ENCODE measurements at regions not wholly inside any gene's neighbourhood (a gene's known extent, or its start where the extent isn't known, plus 50 kb on each side); places are given as distances from the start of the nearest gene placed in this dataset.

DNA sequence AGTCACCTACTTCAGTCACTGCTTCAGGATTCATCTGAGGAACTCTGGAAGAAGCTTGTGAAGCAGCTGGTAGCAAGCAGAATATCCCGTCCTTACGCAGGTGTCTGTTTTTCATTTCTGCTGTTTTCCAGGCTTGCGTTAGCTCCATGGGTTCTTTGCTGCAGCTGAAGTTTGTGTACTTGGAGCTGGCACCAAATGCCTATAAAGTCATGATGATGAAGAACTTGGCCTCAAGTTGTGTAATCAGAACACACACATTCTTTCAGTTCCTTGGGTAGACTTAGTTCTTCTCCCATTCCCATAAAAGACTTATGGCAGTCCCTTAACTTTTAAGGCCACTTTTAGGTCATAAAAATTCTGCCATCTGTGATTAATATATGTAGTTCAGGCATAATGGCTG lies 116.7 kb downstream of the LRRC70 start:
- FAIRE-seq: no peak

DNA sequence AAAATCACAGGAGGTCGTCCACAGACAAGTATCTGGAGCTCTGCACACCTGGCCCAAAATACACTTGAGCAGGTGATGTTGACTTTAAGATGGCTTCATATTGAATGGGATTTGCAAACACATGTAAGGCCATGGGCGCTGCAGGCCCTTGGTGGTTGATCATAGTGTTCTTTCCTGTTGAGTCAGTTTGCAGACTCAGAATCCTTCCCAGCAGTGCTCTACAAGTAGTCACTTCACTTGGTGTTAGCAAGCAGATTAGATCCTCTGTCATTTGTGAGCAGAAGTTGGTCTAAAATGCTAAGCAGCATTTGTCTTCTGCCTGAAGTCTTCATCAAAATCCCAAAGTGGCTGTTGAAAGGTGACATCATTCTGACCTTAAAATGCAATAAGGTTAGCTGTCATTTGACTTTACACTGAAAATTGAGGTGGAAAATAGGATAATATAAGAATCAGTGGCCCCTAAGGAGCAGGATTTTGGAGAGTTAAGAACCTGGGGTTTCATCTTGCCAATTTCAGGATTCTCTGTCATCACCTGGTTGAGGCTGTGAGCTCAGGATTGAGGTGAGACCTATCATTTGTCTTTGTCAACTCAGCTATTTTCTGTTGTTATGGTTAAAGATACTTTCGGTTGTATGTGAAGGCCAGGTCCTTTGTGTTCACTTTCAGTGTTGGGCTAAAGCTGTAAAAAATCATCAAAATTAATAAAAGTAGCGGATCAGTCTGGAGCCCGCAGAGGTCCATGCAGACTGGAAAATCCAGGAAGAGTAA lies 114.5 kb downstream of the LRRC70 start:
- FAIRE-seq: no peak

DNA sequence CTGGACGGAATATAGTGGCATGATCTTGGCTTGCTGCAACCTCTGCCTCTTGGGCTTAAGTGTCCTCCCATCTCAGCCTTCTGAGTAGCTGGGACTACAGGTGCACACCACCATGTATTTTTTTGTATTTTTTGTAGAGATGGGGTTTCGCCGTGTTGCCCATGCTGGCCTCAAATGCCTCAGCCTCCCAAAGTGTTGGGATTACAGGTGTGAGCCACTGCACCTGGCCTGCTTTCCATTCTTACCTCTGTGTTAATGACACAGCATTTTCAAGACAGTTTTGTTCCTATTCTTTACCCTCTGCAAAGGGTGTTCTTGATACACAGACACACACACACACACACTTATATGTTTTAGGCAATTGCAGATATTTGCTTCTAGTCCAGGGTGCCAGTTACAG lies 113.3 kb downstream of the LRRC70 start:
- FAIRE-seq: no peak

DNA sequence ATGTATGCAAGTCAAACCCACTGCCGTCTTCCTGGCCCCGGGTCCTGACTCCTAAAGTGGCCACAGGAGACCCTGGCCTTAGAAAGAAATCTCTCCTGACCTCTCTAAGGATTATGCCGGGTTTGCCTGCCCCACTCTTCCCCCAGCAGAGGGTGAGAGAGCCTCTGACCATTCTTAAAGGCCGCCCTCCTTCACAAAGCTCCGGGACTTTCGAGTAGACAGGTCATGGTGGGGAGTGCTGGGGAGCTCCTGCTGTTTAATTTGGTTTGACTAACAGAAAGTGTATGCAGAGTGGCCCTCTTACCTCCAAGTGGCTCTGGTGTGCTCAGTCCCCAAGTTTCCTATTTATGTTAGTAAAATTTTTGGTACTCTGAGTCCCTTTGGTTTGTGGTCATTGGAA lies 111.8 kb downstream of the LRRC70 start:
- FAIRE-seq: no peak

DNA sequence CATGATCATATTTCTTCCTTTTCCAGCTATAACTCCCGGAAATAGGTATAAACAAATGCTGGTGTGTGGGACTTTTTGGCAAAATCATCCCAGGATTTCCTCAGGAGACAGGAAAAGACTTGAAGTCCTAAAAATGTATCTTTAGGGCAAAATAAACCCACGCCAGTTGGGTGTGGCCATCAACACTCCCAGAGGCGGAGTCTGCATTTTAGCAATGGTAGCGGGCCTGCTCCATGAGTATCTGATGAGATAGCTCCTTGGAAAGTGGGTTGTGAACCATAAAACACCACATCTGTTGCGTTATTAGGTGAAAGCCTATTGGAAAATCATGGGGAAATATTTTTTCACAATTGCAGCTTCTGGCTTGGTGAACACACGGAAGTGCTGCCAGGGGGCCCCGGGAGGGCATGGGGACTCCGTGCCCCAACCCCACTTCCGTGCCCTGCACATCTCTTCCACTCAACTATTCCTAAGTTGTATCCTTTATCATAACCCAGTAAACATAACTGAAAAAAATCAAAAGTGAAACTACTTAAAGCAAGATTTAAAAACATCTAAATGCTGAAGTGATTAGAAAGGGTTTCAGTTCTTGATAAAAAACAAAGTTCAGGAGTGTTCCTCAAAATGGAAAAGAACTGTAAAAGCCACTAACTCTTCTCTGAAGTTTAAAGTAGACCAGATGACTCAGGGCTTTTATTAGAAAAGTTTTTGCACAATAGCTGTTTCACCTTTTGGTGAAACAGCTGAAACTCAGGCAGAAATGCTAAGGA lies 111.2 kb downstream of the LRRC70 start:
- no peak for FAIRE-seq

DNA sequence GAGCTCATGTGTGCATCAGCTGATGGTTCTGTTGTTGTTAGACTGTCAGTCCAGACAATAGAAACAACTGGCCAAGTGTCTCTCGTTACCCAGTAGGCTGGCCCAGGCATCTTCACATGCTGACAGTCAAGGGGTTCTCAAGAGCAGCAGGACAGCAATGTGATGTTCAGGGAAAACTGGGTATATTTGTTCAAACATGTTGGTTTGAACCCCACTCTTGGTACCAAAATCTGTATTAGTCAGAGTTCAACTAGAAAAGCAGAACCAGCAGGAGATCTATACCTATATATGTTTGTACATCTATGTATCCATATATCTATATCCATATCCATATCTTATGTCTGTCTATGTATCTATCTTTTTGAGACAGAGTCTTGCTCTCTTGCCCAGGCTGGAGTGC lies 108.1 kb downstream of the LRRC70 start:
- no peak for FAIRE-seq

DNA sequence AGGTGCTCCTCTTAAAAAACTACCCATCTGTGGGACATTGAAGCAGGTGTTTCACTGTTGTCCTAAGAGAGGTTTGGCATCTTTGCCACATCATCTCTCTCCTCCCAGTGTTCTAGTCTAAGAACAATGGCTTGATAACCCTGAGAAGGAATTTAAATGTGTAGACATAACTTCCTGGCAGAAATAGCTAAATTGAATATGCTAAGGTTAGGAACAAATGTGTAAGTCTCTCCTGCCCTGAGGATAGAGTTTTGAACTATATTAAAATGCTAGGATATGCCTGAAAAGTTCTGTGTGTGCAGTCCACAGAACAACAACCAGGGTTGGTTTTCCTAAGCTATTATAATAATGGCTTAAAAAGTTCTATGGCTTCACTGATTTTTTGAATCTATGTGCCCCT lies 106.6 kb downstream of the LRRC70 start:
- FAIRE-seq: no peak

DNA sequence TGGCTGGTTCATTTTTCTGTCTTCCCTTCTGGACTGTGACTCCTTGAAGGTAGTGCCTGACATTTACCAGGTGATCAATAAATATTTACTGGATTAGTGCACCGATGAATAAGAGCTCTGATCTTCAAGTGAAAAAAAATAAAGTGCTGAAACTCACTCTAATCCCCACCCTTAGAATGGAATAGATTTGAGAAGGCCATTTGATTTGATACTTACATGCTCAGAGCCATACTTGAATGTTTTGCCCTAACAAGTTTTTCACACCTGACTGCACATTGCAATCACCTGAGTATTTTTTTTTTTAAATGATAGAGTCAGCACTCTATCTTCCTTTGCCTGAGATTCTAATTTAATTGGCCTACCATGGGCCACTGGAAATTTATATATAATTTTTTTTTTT lies 105.7 kb downstream of the LRRC70 start:
- FAIRE-seq: no peak

DNA sequence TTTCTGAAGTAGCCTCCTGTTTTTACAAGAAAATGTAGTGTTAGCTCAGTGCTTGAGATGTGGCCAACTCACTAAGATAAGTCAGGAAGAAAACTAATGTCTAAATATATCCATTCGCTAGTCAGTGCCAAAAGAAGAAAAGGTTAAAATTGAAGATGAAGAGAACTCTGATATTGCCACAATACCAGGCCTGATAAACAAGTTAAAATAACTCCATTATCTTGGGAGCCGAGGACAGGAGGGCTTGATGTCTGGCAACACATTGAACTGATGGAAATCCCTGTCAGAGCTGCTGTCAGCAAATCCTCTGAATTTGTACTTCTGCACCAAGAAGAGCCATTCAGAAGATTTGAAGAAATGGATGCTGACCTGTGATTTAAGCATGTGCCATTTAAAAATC lies 103.4 kb downstream of the LRRC70 start:
- FAIRE-seq: no peak

DNA sequence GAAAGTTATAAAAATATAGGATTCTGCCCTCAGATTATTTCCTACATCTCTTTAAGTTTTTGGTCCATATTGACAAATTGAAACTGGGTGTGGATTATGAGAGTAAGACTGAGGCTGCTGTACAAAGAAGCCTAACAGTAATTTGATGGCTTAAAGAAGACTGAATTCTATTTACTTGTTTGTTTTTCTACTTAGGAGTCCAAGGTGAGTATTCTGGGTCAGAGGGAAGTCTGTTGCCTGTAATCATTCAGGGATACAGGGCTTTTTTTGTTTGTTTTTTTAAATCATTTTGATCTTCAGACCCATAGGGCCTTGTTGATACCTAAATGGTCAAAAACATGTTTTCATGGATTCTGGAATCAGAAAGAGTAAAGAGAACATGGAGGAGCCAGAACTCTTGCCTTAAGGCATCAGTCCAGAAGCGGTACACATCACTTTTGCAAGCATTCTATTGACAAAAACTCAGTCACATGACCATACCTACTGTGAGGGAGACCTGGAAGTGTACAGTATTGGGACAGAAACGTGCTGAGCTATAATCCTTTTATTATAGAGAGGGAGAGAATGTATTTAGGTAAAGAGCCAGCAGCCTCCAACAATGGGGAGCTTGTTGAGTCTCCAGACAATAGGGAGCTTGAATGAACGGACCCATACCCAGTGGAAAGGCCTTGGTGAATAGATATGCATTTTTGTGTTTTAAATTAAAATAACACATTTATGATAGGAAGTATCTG lies 102.7 kb downstream of the LRRC70 start:
- FAIRE-seq: no peak

DNA sequence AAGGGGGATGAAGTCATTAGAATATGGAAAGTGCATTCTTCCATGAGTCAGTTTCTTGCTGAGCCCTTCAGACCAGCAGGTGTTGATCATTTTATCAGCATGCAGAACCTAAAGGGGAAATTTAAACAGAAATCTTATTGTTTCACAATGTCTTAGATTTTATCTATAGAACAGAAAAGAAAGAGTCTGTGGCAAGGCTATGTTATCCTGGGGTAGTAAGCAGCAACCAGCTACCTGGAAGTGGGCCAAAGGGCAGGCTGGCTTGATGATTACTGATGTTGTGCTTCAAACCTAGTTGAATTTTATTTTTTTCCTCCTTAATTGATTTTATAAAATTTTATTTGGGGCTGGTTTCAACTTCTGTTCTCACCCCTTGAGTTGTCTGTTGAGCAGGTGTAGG lies 101.5 kb downstream of the LRRC70 start:
- FAIRE-seq: no peak
